Adrenal gland (tissue), 5 donors: ENCODE measurements at regions not wholly inside any gene's neighbourhood (a gene's known extent, or its start where the extent isn't known, plus 50 kb on each side); places are given as distances from the start of the nearest gene placed in this dataset.

Experiments used
- POLR2A ChIP-seq, 2 donors: fragments of 450-650 bp; IDR thresholded peaks; one replicate each; pipeline ENCODE4 v1.6.1; 2017; ENCODE audit warnings: antibody characterized with exemption in 2 of 2, mild to moderate bottlenecking in 2 of 2, moderate library complexity in 1 of 2
- TF ChIP-seq, protein P1 (sequence below), 6 experiments: fragments of 450-650 bp in 4 of 6; fragments of 200-600 bp in 2 of 6; sonication (generic) in 1 of 6; IDR thresholded peaks; 1 replicate in 5 of 6; 2 replicates in 1 of 6; pipeline versions ENCODE4 v1.5.1 to v1.8.0; 2016 to 2021; ENCODE audit warnings: antibody characterized with exemption in 6 of 6, mild to moderate bottlenecking in 2 of 6, moderate library complexity in 1 of 6
- donor health status: DM: no; HTN: no; CAD: no.

DNA sequence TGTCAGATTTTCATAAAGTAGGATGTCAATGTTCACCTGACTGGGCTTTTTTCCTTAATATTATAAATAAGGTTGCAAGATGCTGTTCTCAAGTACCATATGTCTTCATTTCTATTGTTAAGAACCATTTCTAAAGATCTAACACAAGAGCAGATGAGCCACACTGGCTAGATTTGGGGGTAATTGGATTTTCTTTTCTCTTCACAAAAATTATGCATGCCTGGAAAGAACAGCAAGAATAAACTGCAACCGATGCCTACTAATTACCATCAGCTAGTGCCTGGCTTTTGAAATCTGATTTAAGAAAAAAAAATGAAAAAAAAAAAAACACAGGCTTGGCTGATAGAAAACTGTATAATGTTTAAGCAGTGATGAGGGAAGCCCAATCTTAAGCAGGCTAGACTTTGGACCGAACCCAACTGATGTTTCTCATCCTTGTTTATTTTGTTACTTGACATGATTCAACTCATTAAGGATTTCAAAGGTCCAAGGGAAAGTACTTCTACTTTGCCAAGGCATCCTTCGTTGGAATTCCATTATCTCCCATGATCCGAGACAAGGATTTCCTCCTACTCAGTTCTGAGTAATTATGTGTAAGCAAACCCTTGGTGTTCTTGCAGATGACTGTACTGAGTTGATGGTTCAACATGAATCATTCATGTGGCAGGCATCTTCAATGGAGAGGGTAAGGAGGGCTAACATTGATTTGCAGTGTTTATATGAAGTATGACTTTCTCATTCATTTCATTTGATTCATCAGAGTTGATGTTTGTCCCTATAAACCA, 300.5 kb downstream of the SPRY2 start:
- TF ChIP-seq, protein P1, sequence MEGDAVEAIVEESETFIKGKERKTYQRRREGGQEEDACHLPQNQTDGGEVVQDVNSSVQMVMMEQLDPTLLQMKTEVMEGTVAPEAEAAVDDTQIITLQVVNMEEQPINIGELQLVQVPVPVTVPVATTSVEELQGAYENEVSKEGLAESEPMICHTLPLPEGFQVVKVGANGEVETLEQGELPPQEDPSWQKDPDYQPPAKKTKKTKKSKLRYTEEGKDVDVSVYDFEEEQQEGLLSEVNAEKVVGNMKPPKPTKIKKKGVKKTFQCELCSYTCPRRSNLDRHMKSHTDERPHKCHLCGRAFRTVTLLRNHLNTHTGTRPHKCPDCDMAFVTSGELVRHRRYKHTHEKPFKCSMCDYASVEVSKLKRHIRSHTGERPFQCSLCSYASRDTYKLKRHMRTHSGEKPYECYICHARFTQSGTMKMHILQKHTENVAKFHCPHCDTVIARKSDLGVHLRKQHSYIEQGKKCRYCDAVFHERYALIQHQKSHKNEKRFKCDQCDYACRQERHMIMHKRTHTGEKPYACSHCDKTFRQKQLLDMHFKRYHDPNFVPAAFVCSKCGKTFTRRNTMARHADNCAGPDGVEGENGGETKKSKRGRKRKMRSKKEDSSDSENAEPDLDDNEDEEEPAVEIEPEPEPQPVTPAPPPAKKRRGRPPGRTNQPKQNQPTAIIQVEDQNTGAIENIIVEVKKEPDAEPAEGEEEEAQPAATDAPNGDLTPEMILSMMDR (IDR thresholded peaks at IDR 0.05), result no peak
- no peak for TF ChIP-seq POLR2A (IDR thresholded peaks at IDR 0.05)
